ENCODE measurements at regions not wholly inside any gene's neighbourhood (a gene's known extent, or its start where the extent isn't known, plus 50 kb on each side); places are given as distances from the start of the nearest gene placed in this dataset.

DNA sequence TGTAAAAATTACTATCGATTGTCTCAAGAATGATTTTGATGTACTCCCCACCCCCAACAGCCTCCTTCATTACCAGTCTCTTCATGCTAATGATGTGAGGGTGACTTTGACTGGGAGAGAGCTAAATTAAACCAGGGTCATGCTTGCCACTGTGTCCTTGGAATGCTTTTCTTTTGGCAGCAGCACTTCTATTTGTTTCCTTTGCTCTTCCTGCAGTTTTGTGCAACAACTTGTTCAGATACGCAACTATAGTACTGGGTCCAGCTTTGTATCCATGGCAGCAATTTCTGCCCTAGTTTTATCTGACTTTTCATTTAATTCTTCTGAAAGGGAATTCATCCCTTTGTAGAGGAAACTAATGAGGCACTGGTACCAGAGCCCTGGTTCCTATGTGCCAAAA is 2792.1 kb downstream of the PCDH9 start:
- TF ChIP-seq, protein P1, sequence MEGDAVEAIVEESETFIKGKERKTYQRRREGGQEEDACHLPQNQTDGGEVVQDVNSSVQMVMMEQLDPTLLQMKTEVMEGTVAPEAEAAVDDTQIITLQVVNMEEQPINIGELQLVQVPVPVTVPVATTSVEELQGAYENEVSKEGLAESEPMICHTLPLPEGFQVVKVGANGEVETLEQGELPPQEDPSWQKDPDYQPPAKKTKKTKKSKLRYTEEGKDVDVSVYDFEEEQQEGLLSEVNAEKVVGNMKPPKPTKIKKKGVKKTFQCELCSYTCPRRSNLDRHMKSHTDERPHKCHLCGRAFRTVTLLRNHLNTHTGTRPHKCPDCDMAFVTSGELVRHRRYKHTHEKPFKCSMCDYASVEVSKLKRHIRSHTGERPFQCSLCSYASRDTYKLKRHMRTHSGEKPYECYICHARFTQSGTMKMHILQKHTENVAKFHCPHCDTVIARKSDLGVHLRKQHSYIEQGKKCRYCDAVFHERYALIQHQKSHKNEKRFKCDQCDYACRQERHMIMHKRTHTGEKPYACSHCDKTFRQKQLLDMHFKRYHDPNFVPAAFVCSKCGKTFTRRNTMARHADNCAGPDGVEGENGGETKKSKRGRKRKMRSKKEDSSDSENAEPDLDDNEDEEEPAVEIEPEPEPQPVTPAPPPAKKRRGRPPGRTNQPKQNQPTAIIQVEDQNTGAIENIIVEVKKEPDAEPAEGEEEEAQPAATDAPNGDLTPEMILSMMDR (IDR thresholded peaks at IDR 0.05; ENCODE audit: unreplicated experiment): no peak
- Mint-ChIP-seq H3K27ac (no peak overlapping the region), H3K4me1 (ENCODE audit: low read depth) (no peaks in the 10 kb centered on the region), H3K4me3 (ENCODE audit: low read depth) (no peak overlapping the region), H3K27me3 (no peaks in the 10 kb centered on the region), H3K36me3 (ENCODE audit: insufficient read depth) (no peaks in the 10 kb centered on the region), H3K9me3 (ENCODE audit: low read depth) (no peaks in the 10 kb centered on the region)
- DNase-seq (ENCODE audit: low spot score, unreplicated experiment): no peak

DNA sequence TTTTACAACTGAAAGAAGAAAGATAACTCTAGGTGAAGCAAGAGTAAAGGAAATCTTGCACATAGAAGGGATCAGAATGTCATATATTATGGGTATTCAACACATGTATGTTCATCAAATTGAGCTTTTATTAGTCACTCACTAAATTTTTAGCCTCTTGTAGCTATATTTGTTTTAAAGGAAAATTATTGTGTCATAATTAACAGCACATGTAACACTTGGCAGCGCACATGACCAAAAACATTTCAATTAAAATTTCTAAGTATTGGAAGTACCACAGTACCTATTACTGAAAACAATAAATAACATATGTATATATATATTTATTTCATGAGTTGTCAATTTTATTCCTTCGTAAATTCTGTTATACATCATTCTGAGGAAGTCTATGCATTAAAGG is 2800.4 kb downstream of the PCDH9 start:
- no peak overlapping the region for H3K4me3 Mint-ChIP-seq (ENCODE audit: low read depth)
- no peaks in the 10 kb centered on the region for H3K36me3 Mint-ChIP-seq (ENCODE audit: insufficient read depth)
- TF ChIP-seq, protein P1 (IDR thresholded peaks at IDR 0.05; ENCODE audit: unreplicated experiment): no peak
- DNase-seq (ENCODE audit: low spot score, unreplicated experiment): no peak
- no peak overlapping the region for H3K27ac Mint-ChIP-seq
- H3K9me3 Mint-ChIP-seq (ENCODE audit: low read depth): no peaks in the 10 kb centered on the region
- no peaks in the 10 kb centered on the region for H3K4me1 Mint-ChIP-seq (ENCODE audit: low read depth)
- no peaks in the 10 kb centered on the region for H3K27me3 Mint-ChIP-seq

DNA sequence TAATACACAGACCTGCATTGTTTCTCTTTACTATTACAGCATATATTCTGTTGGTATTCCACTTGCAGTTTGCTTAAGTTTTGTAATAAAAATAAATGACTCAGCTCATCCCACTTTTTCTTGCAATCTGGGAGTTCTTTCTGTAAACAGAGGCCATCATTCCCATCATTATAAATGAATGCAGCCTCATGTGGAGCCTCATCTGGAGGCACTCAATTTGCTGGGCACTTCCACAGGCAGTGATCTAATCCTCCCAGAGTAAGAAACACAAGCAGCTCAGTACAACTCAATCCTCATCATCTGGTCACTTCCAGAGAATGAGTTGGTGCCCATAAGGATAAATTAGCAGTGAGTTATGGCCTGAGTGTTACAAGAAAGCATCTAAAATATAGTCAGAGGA is 2801.9 kb downstream of the PCDH9 start:
- Mint-ChIP-seq H3K27ac (no peak overlapping the region), H3K36me3 (ENCODE audit: insufficient read depth) (no peaks in the 10 kb centered on the region), H3K9me3 (ENCODE audit: low read depth) (no peaks in the 10 kb centered on the region), H3K4me3 (ENCODE audit: low read depth) (no peak overlapping the region), H3K4me1 (ENCODE audit: low read depth) (no peaks in the 10 kb centered on the region), H3K27me3 (no peaks in the 10 kb centered on the region)
- TF ChIP-seq, protein P1 (IDR thresholded peaks at IDR 0.05; ENCODE audit: unreplicated experiment): no peak
- no peak for DNase-seq (ENCODE audit: low spot score, unreplicated experiment)

DNA sequence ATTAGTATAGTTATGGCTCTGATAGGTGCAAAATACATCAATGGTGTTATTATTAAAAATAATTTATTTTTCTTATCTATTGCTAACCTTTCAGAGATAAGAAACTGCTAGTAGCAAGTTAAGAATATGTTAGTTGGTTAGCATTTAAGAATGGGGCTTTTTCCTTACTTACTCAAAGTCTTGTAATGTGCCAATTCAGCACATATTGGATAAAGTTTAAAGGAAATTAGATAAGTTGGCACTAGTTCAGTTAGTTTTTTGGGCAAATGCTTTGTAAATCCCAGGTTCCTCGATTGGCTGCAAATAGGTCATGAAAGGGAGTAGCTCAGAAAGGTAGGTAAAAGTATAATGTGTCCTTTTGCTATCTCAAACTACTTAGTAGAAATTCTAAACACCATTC is 2806.7 kb downstream of the PCDH9 start:
- Mint-ChIP-seq H3K27ac (no peak overlapping the region), H3K27me3 (no peaks in the 10 kb centered on the region), H3K36me3 (ENCODE audit: insufficient read depth) (no peaks in the 10 kb centered on the region), H3K4me3 (ENCODE audit: low read depth) (no peak overlapping the region), H3K9me3 (ENCODE audit: low read depth) (no peaks in the 10 kb centered on the region), H3K4me1 (ENCODE audit: low read depth) (no peaks in the 10 kb centered on the region)
- TF ChIP-seq, protein P1 (IDR thresholded peaks at IDR 0.05; ENCODE audit: unreplicated experiment): no peak
- no peak for DNase-seq (ENCODE audit: low spot score, unreplicated experiment)

DNA sequence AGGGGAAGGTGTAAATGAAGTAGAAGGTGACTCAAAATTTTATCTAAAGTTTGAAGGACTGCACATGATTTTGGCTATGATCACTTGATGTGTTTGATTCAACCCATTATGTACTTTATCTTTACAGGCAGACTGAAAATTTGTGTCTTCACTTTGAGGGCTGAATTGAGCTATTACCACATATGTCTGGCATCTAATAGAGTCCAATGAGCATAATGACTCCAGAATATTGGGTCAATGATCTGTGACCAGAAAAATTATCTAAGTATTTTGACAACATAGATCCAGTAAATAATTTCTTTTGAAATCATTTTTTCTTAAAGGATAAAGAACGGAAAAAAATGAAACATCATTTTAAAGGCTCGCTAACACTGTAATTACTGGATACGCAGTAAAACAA is 2810.0 kb downstream of the PCDH9 start:
- TF ChIP-seq, protein P1 (IDR thresholded peaks at IDR 0.05; ENCODE audit: unreplicated experiment): no peak
- no peaks in the 10 kb centered on the region for H3K4me1 Mint-ChIP-seq (ENCODE audit: low read depth)
- no peaks in the 10 kb centered on the region for H3K9me3 Mint-ChIP-seq (ENCODE audit: low read depth)
- no peak overlapping the region for H3K27ac Mint-ChIP-seq
- H3K4me3 Mint-ChIP-seq (ENCODE audit: low read depth): no peak overlapping the region
- no peak for DNase-seq (ENCODE audit: low spot score, unreplicated experiment)
- H3K36me3 Mint-ChIP-seq (ENCODE audit: insufficient read depth): no peaks in the 10 kb centered on the region
- no peaks in the 10 kb centered on the region for H3K27me3 Mint-ChIP-seq
